Kidney capillary endothelial cell (primary cell): ENCODE measurements at regions not wholly inside any gene's neighbourhood (a gene's known extent, or its start where the extent isn't known, plus 50 kb on each side); places are given as distances from the start of the nearest gene placed in this dataset.
"Not testable (repeated sequence)": the region's sequence is repeated elsewhere in the genome, so short reads cannot be mapped to it uniquely, and the experiment has no call there.

ENCODE experiments used
- DNase-seq: peaks from one replicate; pipeline ENCODE4 v3.0.0-alpha.2; 2018; ENCODE audit warnings: low spot score

DNA sequence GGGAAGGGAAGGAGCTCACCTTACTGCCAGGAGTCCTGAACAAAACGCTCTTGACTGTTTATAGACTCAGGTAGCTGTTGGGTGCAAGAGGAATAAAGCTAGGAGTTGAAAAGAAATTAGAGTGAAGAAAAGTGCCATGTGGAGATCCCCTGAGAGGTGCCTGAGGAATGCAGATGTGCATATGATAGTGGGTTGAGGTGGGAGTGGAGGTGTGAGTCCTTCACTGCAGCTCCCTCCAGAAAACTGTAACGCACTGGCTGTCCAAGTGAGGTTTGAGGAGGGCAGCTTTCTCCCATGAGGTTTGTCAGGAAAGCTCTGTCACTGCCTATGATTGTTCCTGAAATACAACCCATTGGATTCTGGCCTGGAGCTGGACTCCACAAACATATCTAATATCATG is 904.8 kb upstream of the POT1 start:
- no peak for DNase-seq

DNA sequence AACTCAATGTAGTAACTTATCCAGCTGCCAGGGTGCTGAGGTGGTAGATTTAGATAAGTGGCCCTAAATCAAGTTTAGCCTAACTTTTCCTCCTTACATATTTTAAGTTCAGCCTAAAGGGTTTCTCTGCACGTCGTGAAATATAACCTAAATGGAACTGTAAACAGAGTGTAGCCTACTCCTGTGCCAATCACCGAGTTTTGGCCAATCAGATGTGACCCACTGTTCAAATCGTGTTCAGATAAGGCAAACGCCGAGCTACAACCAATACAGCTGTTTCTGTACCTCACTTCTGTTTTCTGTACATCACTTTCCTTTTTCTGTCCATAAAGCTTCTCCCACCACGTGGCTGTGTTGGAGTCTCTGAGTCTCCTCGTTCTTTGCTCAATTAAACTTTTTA is 904.2 kb upstream of the POT1 start:
- no peak for DNase-seq

DNA sequence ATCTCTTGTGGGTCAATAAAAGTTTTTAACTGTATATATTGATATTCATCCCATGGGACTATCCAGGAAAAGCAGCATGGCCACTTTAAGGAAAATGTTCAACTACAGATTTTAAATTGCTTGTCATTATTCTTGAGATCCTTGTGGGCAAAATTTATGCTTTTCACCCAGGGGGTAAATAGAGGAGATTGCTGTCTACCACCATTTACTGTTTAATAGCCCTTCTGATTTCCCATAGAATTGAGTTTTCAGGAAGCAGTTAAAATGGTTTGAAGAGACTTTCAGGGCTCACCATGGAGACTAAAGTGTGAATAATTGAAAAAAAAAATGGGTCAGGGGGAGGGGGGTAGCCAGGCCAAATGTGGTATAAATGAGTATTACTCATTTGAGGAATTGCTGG is 901.1 kb upstream of the POT1 start:
- DNase-seq: no peak

DNA sequence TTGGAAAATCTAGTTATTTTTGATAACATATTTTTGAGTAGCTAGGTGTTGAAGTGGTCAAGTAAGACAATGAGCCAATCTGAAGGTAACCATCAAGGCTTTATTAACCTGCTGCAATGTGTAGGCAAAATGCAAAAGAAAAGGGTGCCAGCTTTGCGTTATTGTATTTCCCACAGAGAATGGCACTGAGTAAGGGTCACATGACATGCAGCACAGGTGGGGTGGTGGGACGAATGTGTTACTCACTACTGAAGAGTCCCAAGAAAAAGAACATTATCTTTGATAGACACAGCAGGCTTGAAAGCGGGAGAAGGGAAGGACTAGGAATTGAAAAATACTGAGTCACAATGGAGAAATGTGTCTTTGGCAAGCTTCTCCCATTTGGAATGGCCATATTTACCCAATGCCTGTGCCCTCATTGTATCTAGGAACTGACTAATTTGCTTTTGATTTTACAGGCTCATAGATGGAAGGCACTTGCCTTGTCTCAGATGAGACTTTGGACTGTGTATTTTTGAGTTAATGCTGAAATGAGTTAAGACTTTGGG is 898.6 kb upstream of the POT1 start:
- no peak for DNase-seq

DNA sequence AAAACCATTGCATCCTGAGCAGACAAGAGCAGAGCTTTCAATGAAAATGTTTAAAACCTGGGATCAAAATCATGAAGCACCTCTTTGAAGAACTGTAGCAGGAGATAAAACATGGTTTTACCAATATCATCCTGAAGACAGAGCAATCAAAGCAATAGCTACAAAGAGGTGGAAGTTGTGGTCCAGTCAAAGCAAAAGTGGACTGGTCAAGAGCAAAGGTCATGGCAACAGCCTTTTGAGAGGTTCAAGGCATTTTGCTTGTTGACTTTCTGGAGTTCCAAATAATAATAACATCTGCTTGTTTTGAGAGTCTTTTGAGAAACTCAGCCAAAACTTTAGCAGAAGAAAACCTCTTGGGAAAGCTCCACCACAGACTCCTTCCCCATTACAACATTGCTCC is 893.9 kb upstream of the POT1 start:
- no peak for DNase-seq

DNA sequence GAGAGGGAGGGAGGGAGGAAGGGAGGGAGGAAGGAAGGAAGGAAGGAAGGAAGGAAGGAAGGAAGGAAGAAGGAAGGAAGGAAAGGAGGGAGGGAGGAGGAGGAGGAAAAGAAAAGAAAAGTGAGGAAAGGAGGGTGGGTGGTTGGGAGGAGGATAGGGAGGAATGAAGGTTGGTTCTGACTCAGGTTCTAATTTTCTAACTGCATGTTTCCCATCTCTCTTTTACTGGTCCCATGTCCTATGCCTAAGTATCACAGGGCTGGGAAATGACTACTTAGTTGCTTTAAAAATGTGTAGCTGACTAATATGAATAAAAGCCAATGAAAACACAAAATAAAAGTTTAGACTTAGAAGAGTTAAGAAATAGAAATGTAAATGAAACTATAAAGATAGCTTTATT is 890.9 kb upstream of the POT1 start:
- no peak for DNase-seq

DNA sequence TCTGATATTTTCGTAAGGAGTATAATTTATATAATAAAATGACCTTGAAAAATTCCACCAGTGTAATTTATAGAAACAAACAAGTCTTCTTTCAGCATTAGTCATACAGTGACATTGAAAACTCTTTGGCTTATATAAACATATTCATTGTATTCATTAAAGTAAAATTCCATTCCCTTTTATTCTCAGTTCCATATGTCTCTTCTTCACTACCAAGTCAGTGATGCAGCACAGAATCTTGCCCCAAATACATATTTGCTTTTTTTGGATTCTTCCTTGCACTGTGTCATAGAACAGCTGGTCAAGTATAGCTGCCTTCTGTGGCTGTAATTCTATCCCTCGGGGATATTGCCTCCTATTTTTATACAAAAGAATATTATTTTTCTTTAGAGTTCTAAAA is 884.5 kb upstream of the POT1 start:
- no peak for DNase-seq

DNA sequence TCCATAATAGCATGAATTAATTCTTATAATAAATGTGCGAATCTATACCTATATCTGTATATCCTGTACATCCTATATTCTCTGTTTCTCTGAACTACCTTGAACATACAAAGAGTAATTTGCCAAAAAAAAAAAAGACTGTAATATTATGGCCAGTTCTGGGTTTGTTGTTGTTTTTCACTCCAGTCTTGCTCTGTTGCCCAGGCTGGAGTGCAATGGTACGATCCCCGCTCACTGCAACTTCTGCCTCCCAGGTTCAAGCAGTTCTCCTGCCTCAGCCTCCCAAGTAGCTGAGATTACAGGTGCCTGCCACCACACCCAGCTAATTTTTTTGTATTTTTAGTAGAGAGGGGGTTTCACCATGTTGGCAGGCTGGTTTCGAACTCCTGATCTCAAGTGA is 876.9 kb upstream of the POT1 start:
- DNase-seq: not testable (repeated sequence)

DNA sequence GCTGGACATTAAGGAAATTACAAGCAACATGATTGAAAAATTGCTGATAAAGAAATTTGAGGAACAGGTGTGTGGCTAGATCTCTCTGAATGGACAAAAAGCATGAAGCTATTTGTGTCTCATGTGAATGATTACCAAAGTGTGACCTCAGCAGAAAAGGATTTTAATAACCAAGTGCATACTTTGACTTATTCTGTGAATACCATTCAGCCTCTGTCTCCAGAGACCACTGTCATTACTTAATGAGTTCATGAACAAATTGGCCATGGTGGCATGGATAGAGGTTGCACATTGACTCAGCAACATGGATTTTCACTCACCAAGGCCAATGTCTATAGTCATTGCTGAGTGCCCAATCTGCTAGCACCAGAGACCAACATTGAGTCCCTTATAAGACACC is 874.6 kb upstream of the POT1 start:
- DNase-seq: no peak

DNA sequence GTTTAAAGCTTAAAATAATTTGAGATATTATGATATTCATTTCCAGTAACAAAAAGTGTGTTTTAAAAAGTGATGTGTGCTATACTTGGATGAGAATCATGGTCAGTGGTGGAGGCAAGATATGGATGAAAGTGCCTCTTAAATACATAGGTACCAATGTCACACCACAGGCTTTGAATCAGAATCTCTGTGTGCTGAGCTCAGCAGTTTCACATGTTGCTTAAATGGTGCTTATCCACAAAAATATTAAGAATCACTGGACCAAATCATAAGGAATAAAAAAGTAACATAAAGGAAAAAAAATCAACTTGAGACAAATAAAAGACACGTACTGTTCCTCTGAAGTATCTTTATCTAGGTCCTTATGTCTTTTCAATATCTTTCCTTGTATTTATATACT is 850.5 kb upstream of the POT1 start:
- no peak for DNase-seq

DNA sequence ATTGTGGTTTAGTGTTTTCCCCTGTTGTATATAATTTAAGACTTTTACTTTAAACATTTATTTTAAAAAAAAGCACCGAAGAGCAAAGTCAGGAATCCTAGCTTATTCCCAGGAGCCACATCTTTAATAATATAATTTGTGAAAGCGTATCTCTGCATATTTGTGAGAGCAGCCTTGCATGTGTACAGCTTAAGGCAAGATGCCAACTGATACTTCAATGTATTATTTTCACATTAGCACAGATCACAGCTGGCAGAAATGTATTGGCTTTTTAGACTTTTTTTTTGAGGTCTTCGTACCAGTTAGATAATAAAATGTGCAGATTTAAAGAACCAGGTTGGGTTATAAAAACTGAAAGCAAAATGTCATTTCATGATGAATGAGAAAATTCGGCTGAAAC is 845.7 kb upstream of the POT1 start:
- no peak for DNase-seq

DNA sequence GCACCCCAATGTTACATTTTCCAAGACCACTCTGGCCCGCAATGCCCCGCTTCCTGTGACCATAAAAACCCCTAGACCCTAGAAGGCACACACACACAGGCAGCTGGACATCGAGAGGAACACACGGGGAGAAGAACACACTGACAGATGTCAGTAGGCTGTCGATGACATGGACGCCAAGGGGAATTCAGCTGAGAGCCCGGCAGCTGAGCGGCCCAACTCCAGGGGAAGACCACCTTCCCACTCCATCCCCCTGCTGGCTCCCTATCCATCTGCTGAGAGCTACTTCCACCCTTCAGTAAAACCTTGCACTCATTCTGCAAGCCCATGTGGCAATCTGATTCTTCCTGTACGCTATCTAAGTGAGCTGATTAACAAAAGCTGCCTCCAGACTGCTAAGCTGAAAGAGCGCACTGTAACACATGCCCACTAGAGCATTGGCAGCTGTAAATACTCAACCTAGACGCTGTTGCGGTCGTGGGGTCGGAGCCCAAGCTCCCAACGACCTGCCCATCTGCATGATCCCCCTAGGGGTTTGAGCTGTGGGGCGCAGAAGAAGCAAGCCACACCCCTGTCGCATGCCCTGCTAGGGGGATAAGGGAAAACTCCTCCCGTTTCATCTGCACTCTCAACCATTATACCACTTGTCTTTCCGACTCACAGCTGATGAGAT is 843.6 kb upstream of the POT1 start:
- DNase-seq: no peak

DNA sequence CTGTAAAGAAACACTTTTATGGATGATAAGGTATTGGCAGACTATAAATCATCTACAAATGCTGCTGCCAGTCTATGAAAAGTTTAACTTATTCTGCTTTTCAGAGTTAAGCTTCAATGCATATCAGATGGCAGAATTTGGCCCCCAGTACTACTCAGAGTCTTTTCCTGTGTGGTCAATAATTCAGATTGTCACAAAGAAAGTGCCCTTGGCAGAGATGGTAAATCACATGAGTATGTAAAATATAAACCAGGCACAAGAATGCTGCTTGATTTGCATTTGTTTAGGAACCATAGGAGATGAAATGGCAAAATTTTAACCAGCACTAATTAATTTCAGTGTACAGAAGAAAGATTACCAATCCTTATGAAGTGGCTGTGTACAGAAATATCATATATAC is 818.3 kb upstream of the POT1 start:
- DNase-seq: no peak

DNA sequence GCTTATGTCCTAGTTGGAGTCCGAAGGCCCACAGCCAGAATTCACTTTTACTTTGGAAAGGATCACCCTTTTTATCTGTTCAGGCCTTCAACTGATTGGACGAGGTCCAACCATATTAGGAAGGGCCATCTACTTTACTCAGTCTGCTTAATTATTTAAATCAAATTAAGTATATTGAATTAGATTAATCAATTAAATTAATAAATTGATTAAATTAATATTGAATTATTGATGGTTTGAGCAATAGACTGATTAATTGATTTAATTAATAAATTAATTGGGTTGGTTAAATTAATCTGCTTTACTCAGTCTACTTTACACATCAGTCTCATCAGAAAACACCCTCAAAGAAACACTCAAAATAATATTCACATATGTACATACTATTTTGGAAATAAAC is 816.9 kb upstream of the POT1 start:
- DNase-seq: no peak

DNA sequence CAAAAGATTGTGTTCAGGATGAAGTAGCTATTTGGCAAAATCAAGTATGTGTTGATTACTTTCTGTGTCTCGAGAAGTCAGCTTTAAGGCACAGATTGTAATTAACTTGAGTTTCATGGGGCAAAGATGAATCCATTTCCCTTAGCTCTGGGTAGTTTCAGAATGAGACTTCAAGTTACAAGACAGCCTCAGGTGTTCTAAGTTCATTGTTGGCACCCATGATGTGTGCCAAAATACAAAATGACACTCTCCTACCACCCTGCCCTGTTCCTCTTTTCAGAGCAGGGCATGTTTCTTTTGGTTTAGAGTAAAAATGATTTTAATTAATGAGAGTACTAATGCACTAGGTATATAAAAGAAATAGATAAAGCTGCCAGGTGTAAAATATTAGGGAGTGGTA is 797.6 kb upstream of the POT1 start:
- no peak for DNase-seq

DNA sequence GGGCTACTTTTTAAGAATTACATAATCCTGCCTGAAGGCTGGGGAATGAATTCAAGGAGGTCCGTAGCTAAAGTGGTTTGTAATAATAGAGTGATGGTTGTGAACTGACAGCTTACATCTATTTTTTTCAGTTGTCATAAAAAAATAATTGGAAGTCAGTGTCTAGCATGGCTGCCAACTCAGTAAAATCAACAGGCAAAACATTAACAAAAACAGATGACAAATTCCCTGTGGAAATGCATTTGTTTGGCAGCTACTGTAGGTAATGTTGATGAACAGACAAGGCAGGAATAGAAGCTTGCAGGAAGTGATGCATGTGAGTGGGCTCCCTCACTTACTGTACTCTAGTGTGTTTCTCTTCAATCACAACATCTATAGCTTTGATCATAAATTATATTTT is 766.0 kb upstream of the POT1 start:
- DNase-seq: no peak

DNA sequence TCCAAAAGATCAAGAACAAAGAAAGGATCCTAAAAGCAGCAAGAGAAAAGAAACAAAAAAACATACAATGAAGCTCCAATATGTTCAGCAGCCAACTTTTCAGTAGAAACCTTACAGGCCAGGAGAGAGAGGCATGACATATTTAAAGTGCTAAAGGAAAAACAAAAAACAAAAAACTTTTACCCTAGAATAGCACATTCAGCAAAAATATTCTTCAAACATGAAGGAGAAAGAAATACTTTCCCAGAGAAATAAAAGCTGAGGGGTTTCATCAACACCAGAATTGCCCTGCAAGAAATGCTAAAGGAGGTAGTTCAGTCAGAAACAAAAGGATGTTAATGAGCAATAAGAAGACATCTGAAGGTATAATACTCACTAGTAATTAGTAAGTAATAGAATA is 753.5 kb upstream of the POT1 start:
- DNase-seq: no peak

DNA sequence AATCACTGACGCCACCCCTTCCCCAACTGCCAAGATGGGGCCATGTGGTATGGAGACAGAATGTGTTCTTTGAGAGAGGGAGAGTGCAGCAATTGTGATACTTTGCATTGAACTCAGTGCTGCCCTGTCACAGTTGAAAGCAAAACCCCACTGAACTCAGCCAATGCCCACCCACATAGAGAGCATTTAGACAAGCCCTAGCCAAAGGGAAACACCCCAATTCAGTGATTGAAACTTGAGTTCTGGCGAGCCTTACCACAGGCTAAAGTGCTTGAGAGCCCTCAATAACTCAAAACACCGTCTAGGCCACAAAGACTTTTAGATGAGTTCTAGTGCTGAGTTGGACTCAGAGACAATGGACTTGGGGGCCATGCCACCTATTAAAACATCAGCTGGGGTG is 751.9 kb upstream of the POT1 start:
- DNase-seq: no peak

DNA sequence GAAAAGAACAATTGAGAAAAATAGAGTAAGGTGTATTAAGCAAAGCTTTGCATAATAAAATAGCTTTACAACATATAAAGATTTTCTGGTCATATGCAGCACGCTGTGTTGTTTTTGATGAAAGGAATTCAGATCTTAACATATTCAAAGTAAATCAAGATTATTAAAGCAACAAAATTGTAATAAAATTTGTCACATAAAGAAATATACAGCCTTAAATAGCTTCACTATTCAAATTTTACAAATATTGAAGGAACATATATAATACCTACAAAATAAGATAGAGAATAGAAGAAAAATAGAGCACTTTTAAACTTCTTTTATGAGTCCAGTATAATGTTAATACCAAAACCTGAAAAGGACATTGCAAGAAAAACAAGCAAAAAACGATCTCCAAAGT is 749.1 kb upstream of the POT1 start:
- DNase-seq: no peak

DNA sequence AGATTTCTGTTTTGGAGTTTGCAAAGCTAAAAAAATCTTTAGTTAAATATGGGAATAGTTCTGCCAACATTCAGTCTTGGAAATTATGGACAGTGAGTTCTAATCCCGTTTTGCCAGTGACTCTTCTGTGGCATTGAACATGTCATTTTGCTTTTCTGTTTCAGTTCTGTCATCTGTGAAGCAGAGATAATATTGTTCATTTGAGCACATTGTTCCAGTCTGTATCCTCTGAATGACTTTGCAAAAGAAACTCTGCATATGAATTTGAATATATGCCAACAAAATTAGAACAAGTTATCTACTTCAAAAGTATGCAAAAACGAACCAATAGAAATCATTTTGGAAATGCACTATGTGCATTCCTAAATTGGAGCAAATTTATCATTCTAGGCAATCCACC is 746.0 kb upstream of the POT1 start:
- DNase-seq: no peak

DNA sequence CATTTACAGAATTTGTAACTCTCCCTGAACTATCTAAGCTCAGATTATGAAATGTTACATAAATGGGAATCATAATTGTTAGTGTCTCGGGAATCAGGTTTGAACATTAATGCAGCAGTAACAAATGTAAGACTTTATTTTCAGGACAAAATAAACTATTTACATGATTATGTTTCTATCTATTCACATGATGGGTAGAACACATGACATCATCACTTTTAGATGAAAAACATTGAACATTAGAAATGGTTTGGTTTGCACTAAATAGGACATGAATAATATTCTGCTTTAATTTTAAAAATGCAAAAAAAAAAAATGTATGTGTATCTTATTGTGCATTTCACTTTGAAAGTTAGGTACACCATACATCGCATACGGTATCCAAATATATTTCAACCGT is 745.5 kb upstream of the POT1 start:
- DNase-seq: no peak

DNA sequence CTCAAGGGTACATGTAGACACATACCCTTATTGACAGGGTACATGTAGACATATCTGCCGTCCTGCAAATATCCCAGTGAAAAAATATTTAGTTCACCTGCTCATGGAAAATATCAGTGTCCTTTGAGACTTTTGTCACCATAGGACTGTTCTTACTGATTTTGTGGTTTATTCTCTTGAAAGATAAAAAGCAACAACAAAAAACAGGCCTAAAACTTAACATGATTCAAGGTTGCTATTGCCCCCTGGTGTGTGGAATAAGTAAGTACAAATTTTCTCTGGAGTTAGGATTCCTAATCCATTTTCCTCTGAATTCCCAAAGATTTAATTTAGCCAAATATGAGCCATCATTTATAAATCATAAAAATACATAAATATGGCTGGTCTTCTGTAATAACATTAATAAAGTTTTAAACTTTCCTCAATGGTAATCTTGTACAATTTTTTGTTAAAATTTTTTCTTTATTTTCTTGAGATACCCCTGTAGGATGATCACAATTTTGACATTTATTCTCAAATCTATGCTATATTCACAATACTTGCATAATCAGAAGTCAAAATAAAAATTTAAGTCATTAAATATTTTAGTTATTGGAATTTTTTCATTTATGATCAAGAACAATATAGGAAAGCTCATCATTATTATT is 741.4 kb upstream of the POT1 start:
- peak; percentile 48 for DNase-seq

DNA sequence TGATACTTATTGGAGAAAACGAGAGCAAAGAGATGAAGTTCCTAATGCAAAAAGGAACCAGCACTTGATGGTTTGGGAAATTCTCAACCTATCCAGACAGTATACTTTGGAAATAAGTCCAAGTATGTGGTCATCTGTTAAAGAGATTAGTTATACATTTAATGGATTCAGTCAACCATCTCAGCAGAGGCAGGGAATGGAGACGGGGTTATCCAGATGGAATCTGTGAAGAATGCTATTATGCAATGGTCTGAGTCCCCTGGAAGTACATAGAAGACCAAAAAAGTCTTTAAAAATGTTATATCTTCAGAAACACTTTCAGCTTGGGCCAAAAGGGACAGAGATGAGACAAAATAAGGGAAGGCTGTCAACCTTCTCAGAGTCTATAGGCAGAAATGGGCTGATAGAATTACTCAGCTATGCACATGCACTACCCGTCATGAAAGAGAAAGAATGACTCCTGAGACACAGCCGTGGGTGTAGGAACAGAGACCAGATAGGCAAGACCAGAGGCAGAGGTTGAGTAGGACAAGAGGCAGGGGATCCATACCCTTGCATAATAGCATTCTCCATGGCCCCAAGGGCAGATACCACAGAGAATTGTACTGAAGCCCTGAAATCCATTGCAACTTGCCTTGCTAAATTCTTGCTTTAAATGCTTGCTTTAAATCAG is 738.8 kb upstream of the POT1 start:
- no peak for DNase-seq

DNA sequence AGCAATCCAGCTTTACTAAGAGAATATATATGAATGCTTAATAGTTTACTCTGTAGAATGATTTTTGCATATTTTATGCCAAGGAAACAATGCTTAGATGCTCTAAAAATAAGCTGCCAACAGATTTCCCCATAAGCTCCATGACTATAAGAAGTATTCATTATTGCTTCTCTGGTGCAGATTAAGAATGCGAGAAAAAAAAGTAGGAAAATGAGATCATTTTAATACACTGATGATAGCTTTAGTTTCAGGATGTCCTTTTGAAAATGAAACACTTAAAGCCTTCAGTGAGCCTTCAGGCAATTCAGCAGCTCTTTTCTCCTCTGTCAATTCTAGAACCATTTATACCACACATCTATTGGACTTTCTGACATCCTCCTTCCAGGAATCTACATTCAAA is 735.0 kb upstream of the POT1 start:
- no peak for DNase-seq
